Fibroblast of mammary gland (primary cell): ENCODE measurements at regions not wholly inside any gene's neighbourhood (a gene's known extent, or its start where the extent isn't known, plus 50 kb on each side); places are given as distances from the start of the nearest gene placed in this dataset.

Experiments used
- DNase-seq: peaks from one replicate; pipeline ENCODE4 v3.0.0-alpha.2; 2010; ENCODE audit warnings: low read depth
- H3K4me3 ChIP-seq: 2 replicates; pipeline ENCODE4 v1.5.1; 2011; ENCODE audit warnings: low read depth, mild to moderate bottlenecking, low read length, moderate library complexity; ENCODE audit not compliant: control insufficient read depth
- TF ChIP-seq, protein P1 (sequence below): conservative IDR thresholded peaks from 2 replicates; pipeline ENCODE4 v1.5.1; 2011; ENCODE audit warnings: low read depth, low read length, inconsistent platforms; ENCODE audit not compliant: control insufficient read depth, insufficient read depth

DNA sequence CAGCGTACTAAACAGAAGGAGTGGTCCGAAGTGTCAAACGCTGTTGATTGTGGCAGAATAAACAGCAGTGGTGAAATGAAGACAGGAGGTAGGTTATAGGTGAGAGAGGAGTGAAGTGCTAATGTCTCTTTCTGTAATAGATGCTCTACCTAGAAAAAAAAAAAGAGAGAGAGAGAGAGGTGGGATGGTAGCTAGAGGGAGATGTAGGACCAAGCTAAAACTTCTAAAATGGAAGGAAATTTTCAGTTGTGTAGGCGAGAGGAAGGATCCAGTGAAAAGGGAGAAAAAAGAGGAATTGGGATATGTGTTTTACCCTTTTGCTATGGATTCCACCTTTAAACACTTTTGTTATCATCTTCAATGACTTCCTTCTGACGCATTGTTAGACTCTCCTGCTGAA lies 126.5 kb upstream of the BMP2 start:
- no peak for DNase-seq
- no peak overlapping the region for H3K4me3 ChIP-seq
- TF ChIP-seq, protein P1, sequence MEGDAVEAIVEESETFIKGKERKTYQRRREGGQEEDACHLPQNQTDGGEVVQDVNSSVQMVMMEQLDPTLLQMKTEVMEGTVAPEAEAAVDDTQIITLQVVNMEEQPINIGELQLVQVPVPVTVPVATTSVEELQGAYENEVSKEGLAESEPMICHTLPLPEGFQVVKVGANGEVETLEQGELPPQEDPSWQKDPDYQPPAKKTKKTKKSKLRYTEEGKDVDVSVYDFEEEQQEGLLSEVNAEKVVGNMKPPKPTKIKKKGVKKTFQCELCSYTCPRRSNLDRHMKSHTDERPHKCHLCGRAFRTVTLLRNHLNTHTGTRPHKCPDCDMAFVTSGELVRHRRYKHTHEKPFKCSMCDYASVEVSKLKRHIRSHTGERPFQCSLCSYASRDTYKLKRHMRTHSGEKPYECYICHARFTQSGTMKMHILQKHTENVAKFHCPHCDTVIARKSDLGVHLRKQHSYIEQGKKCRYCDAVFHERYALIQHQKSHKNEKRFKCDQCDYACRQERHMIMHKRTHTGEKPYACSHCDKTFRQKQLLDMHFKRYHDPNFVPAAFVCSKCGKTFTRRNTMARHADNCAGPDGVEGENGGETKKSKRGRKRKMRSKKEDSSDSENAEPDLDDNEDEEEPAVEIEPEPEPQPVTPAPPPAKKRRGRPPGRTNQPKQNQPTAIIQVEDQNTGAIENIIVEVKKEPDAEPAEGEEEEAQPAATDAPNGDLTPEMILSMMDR = no peak

DNA sequence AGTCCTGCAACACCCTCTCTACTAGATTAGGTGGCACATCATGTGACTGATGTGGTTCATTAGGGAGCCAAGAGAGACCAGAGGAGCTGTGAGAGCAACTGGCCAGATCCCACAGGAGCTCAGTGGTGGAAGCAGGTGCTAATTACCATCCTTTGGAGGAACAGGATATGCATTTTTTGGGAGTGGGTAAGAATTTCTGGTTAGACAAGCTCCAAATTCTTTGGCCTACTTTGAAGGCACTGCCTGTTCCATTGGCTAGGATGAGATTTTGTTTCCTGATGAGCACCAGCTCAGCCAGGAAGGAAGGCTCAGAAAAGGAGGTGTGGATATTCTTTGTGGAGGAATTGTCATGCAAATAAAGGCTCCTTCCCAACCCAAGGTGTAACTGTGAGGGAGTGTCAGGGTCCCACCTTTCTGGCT lies 130.3 kb upstream of the BMP2 start:
- H3K4me3 ChIP-seq = no peak overlapping the region
- no peak for DNase-seq
- TF ChIP-seq, protein P1 = no peak

DNA sequence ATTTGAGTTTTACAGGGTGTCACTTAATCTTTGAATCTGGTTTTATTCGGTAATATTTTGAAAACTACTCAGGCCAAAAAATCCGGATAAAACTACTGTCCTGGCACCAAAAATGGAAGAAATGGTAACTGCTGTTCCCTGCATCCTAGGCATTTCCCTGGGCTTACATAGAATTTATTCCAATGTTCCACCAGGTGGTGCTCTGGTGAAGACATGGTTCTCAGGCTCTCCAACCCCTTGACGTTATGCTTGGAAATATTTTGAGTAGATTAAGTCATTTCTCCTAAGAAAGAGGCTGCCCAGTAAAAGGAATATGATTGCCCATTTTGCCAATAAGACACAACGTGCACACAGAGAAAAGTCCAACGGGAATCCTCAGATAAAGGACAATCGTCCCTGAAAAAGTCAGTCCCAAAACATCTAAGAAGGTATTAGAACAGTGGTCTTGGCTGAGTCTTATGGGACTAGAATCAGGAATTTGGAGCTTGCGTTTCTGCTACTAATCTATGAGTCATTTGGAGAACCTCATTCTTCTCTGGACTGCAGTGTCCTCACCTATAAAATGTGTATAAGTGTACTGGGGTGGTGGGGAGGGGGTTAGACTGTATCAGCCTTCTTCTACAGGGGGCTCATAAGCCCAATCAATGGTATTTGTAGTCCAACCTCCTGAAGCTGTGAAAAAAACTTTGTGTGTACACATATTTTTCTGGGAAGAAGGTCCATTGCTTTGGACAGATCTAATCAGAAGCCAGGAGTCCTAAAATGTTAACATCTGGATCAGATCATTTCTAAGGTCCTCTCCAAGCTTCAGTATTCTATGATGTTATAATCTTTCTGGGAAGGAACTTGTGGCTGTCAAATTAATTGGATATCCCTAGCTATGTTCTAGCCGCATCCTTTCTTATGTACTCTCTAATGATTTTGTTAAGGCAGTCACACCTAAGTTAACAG lies 131.0 kb upstream of the BMP2 start:
- H3K4me3 ChIP-seq = no peak overlapping the region
- peak; percentile 69 for DNase-seq
- TF ChIP-seq, protein P1 = peak; percentile 48

DNA sequence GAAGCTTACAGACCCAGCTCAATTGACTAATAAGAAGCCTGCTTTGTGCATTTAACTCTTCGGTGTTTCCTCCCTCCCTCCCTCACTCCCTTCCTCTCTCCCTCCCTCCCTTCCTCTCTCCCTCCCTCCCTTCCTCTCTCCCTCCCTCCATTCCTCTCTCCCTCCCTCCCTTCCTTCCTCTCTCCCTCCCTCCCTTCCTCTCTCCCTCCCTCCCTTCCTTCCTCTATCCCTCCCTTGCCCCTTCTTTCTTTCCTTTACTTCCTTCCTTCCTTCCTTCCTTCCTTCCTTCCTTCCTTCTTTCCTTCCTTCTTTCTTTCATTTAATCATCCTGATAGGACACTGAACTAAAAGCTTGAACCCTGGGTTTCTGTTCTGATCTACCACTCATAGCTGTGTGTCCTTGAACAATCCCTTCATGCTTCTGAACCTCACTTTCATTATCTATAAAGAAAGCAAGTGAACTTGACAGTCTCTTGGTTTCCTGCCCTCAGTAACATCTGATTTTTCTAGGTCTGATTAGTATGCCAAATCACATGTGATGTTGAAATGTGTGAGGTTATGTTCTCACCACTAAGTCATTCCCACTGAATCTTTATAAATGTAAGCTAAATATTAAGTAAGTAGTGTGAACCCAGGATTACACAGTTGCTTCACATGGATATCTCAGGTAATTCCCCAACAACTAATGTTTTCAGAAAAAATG lies 132.3 kb upstream of the BMP2 start:
- peak; percentile 25 for DNase-seq
- TF ChIP-seq, protein P1 = no peak

DNA sequence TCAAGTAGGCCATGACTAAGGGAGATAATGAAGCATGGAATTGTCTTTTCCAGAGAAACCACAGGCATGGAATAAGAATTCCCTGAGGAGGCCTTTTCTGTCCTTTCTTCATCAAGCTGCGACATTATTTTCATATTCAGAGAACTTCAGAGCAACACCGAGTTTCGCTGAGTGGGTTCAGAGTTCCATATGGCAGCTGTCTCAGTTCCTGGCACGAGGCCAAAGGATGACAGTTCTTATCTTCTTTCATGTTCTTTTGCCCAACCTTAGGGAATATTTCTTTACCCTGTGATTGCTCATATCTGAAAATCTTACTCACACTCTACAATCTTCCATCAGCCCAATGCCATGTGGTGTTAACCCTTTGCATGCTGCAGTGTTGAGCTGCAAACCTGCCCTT lies 135.3 kb upstream of the BMP2 start:
- TF ChIP-seq, protein P1 = no peak
- peak; percentile 15 for DNase-seq

More for the DNA sequence above, 132.3 kb upstream of the BMP2 start:
- no peak overlapping the region for H3K4me3 ChIP-seq

DNA sequence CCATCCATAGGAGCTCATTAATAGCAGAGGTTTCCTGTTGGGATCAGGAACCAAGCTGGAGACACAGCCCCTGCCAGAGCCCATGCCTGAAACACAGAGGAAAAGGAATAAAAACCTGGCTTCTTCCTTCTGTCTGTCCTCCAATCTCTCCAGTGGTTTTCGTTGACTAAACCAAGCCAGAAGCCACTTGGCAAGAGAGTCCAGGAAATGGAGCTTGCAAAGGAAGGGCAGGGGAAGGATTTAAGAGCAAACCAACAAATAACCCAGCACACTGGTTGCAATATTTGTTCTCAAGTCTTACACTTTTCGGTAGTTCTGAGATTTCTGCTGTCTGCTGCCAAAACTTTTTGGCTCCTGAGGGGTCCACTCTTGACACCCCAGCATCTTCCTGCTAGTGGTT lies 137.0 kb upstream of the BMP2 start:
- no peak for DNase-seq
- TF ChIP-seq, protein P1 = no peak
- no peak overlapping the region for H3K4me3 ChIP-seq

More for the DNA sequence above, 135.3 kb upstream of the BMP2 start:
- no peak overlapping the region for H3K4me3 ChIP-seq
